HepG2 (cell line): ENCODE measurements at regions not wholly inside any gene's neighbourhood (a gene's known extent, or its start where the extent isn't known, plus 50 kb on each side); places are given as distances from the start of the nearest gene placed in this dataset.
A peak's percentile ranks its signal among the peaks of the same experiment; 100 is the strongest.

ENCODE experiments used
- CEBPB ChIP-seq: IDR thresholded peaks from 2 replicates; pipeline ENCODE4 v1.6.1; 2011; ENCODE audit warnings: low read depth, low read length, improper control_type of control experiment, borderline replicate concordance
- ELF1 ChIP-seq: sonication (generic); formaldehyde crosslinking; IDR thresholded peaks from 2 replicates; pipeline ENCODE4 v1.4.0; 2020; ENCODE audit warnings: missing genetic modification reagents
- EZH2 ChIP-seq: conservative IDR thresholded peaks from 2 replicates; pipeline ENCODE4 v1.6.1; 2012; ENCODE audit warnings: mild to moderate bottlenecking, low read depth, low read length, moderate library complexity
- HNRNPL ChIP-seq: fragments of 200-400 bp; formaldehyde crosslinking; IDR thresholded peaks from 2 replicates; pipeline ENCODE4 v1.6.1; 2017; ENCODE audit warnings: mild to moderate bottlenecking, low read depth, low read length
- KLF15 ChIP-seq: sonication (generic); formaldehyde crosslinking; IDR thresholded peaks from 2 replicates; pipeline ENCODE4 v1.8.1; 2023; ENCODE audit warnings: borderline replicate concordance, mild to moderate bottlenecking, inconsistent platforms, missing genetic modification reagents, mixed read lengths
- MXD3 ChIP-seq: IDR thresholded peaks from 2 replicates; pipeline ENCODE4 v1.6.1; 2016; ENCODE audit warnings: mild to moderate bottlenecking, missing biosample characterization, missing genetic modification reagents
- NFKB2 ChIP-seq: sonication (generic); formaldehyde crosslinking; IDR thresholded peaks from 2 replicates; pipeline ENCODE4 v1.4.0; 2020; ENCODE audit warnings: missing genetic modification reagents, borderline replicate concordance
- SETDB1 ChIP-seq: sonication (generic); formaldehyde crosslinking; IDR thresholded peaks from 2 replicates; pipeline ENCODE4 v1.5.1; 2020; ENCODE audit warnings: missing genetic modification reagents, mild to moderate bottlenecking, borderline replicate concordance
- SIN3A ChIP-seq: IDR thresholded peaks from 2 replicates; pipeline ENCODE4 v1.6.1; 2011; ENCODE audit warnings: low read depth, mild to moderate bottlenecking, control low read depth, low read length, borderline replicate concordance
- TAF1 ChIP-seq: sonication (generic); formaldehyde crosslinking; IDR thresholded peaks from 2 replicates; pipeline ENCODE4 v1.4.0; 2020; ENCODE audit warnings: missing genetic modification reagents
- ZBTB26 ChIP-seq: IDR thresholded peaks from 2 replicates; pipeline ENCODE4 v1.6.1; 2016; ENCODE audit warnings: missing compliant biosample characterization, missing genetic modification reagents, borderline replicate concordance
- ZBTB40 ChIP-seq, 2 experiments: fragments of 450-650 bp in 1 of 2; sonication (generic) in 1 of 2; formaldehyde crosslinking in 1 of 2; IDR thresholded peaks; 2 replicates each; pipeline versions ENCODE4 v1.6.1 to v1.8.0; 2016 to 2022; ENCODE audit warnings: antibody characterized with exemption in 1 of 2, mild to moderate bottlenecking in 1 of 2, missing genetic modification reagents in 1 of 2
- ZBTB44 ChIP-seq: sonication (generic); formaldehyde crosslinking; IDR thresholded peaks from 2 replicates; pipeline ENCODE4 v1.4.0; 2020; ENCODE audit warnings: missing genetic modification reagents
- ZNF724P ChIP-seq: sonication (generic); formaldehyde crosslinking; IDR thresholded peaks from 2 replicates; pipeline ENCODE4 v1.8.0; 2022; ENCODE audit warnings: missing genetic modification reagents, borderline replicate concordance
- TF ChIP-seq, protein P1 (sequence below): IDR thresholded peaks from 2 replicates; pipeline ENCODE4 v1.6.1; 2018; ENCODE audit warnings: missing genetic modification reagents, mild to moderate bottlenecking, missing compliant biosample characterization

DNA sequence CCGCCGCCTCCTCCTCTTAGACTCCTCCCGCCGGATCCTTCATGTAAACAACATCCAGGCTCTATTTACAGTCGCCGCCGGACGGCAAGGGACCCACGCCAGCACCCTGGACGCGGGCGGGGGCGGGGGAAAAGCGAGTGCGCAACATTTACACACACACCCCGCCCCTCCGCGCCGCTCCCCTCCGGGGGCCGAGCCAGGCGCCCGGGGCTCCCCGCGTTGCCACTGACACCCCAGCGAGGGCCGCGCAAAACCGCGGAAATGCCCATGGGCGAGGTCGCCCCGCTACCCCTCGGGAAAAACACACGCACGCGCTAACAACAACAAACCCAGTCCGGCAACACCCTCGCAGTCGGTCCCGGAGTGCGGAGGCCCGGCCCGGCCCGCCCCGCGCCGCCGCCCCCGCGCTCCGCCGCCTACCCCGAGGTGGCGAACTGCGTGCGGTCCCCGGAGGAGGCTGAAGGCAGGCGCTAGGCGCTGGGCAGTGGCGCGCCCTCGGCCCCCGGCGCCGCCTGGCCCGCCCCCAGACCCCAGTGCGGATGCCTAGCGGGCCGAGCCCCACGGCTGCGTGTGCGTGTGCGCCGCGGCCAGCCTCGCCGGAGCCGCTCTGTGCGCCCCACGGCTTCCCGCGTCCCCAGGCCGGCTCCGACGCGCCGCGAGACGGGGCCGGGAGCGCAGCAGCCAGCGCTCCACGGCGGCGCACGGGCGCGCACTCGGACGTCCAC, 81.1 kb upstream of the AK4 start (continued):
- no peak for TF ChIP-seq ELF1 (CRISPR knock-in tag)
- TF ChIP-seq CEBPB: no peak
- no peak for TF ChIP-seq NFKB2 (CRISPR knock-in tag)
- TF ChIP-seq, protein P1, sequence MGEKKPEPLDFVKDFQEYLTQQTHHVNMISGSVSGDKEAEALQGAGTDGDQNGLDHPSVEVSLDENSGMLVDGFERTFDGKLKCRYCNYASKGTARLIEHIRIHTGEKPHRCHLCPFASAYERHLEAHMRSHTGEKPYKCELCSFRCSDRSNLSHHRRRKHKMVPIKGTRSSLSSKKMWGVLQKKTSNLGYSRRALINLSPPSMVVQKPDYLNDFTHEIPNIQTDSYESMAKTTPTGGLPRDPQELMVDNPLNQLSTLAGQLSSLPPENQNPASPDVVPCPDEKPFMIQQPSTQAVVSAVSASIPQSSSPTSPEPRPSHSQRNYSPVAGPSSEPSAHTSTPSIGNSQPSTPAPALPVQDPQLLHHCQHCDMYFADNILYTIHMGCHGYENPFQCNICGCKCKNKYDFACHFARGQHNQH (CRISPR knock-in tag): peak; percentile 22; the same call in 1 of the 2 replicates
- peak; percentile 23; the same call in 1 of the 2 replicates for TF ChIP-seq ZNF724P (CRISPR knock-in tag)
- no peak for TF ChIP-seq SETDB1 (CRISPR knock-in tag)
- 0 out of 2 replicates have a peak, but pooled peaks have one; percentile 34 for TF ChIP-seq MXD3 (CRISPR knock-in tag)
- TF ChIP-seq KLF15 (CRISPR knock-in tag): no peak
- no peak for TF ChIP-seq ZBTB26 (CRISPR knock-in tag)
- TF ChIP-seq ZBTB40 (IDR thresholded peaks at IDR 0.05): no peak
- no peak for TF ChIP-seq ZBTB40 (CRISPR knock-in tag; IDR thresholded peaks at IDR 0.05)
- TF ChIP-seq SIN3A: peak; percentile 7; the same call in 1 of the 2 replicates
- no peak for TF ChIP-seq ZBTB44 (CRISPR knock-in tag)
- TF ChIP-seq EZH2: 0 out of 2 replicates have a peak, but pooled peaks have one; percentile 6
- no peak for TF ChIP-seq HNRNPL
- no peak for TF ChIP-seq TAF1
